ENCODE measurements at regions not wholly inside any gene's neighbourhood (a gene's known extent, or its start where the extent isn't known, plus 50 kb on each side); places are given as distances from the start of the nearest gene placed in this dataset.
"Not testable (repeated sequence)": the region's sequence is repeated elsewhere in the genome, so short reads cannot be mapped to it uniquely, and the experiment has no call there.

DNA sequence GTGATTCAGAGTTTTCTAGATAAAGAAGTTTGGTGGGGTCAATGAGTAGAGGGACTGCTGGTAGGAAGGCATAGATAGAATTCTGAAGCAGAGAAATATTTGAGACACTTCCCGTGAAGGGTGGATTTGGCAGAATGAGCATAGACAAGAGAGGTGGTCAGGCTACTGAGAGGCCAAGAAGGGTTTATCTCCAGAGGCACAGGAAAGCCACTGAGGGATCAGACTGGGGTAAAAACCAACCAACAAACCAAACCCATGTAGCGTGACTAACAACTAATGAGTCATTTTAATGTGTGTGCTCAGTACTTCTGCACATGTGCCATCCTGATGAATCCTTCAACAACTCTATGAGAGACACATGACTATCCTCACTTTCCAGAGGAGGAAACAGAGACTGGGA lies 60.0 kb upstream of the SERP2 start (continued):
- TF ChIP-seq ZNF462 (CRISPR knock-in tag; IDR thresholded peaks at IDR 0.05) (no peak), POLR2AphosphoS5 (IDR thresholded peaks at IDR 0.05; ENCODE audit: low read depth) (no peak), EZH2 (IDR thresholded peaks at IDR 0.05; ENCODE audit: low read depth, unreplicated experiment) (no peak), CREB1 (CRISPR knock-in tag; IDR thresholded peaks at IDR 0.05; ENCODE audit: low read depth) (no peak), REST (IDR thresholded peaks at IDR 0.05; ENCODE audit: unreplicated experiment) (no peak), ZNF114 (CRISPR knock-in tag; IDR thresholded peaks at IDR 0.05) (no peak)
- TF ChIP-seq, protein P1, sequence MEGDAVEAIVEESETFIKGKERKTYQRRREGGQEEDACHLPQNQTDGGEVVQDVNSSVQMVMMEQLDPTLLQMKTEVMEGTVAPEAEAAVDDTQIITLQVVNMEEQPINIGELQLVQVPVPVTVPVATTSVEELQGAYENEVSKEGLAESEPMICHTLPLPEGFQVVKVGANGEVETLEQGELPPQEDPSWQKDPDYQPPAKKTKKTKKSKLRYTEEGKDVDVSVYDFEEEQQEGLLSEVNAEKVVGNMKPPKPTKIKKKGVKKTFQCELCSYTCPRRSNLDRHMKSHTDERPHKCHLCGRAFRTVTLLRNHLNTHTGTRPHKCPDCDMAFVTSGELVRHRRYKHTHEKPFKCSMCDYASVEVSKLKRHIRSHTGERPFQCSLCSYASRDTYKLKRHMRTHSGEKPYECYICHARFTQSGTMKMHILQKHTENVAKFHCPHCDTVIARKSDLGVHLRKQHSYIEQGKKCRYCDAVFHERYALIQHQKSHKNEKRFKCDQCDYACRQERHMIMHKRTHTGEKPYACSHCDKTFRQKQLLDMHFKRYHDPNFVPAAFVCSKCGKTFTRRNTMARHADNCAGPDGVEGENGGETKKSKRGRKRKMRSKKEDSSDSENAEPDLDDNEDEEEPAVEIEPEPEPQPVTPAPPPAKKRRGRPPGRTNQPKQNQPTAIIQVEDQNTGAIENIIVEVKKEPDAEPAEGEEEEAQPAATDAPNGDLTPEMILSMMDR (conservative IDR thresholded peaks at IDR 0.05; ENCODE audit: low read depth in 2 of 2) = no peak

GRCh38 chr13:44314160-44314559 lies 59.5 kb upstream of the SERP2 start:
- H3K9me2 ChIP-seq (ENCODE audit: insufficient read depth); H3K4me1 ChIP-seq (ENCODE audit: insufficient read depth); H3K27me3 ChIP-seq (ENCODE audit: insufficient read depth); H3K79me2 ChIP-seq (replicated peaks; ENCODE audit: insufficient read depth); H2AFZ ChIP-seq; H3K4me1 Mint-ChIP-seq; H3F3A ChIP-seq (replicated peaks; ENCODE audit: low read depth); DNase-seq (ENCODE audit: low spot score); H3K4me2 ChIP-seq; H4K20me1 ChIP-seq (replicated peaks; ENCODE audit: insufficient read depth); H3K27ac Mint-ChIP-seq; H3K27ac ChIP-seq (ENCODE audit: low read depth); H3K36me3 ChIP-seq (ENCODE audit: insufficient read depth); H3K4me3 ChIP-seq; H3K27me3 Mint-ChIP-seq (ENCODE audit: insufficient read depth, low read depth, poor library complexity); H3K36me3 Mint-ChIP-seq (ENCODE audit: low read depth); H3K9me3 Mint-ChIP-seq; H3K4me3 Mint-ChIP-seq; ATAC-seq: not testable (repeated sequence)
